Hematopoietic multipotent progenitor cell treated with erythropoietin and hydrocortisone succinate and interleukin-3 and kit ligand, for 17 days (in vitro differentiated cells): ENCODE measurements at regions not wholly inside any gene's neighbourhood (a gene's known extent, or its start where the extent isn't known, plus 50 kb on each side); places are given as distances from the start of the nearest gene placed in this dataset.

Experiments
- DNase-seq: peaks from one replicate; pipeline ENCODE4 v3.0.0-alpha.2; 2015; ENCODE audit warnings: low spot score

- no peak for DNase-seq
Observed at GRCh38 chr4:121226362-121226761, 62.2 kb upstream of the TNIP3 start.

DNA sequence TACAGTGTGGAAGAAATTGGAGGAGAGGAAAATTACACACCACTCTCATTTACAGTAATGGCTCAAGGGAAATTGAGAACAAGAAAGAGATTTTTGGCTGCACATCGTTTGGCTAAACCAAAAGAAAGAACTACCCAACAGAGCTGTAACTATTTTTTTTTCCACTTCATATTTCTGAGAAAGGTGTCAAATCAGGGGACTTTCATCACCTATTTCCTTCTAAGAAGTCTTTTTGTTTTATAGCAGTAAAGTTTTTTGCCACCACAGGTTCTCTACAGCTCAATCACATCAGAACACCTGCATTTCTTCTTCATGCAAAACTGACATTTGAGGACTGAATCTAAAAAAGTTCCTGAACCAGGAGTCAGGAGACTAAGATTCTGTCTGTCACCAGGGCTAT is 57.5 kb upstream of the TNIP3 start:
- DNase-seq, result no peak

DNA sequence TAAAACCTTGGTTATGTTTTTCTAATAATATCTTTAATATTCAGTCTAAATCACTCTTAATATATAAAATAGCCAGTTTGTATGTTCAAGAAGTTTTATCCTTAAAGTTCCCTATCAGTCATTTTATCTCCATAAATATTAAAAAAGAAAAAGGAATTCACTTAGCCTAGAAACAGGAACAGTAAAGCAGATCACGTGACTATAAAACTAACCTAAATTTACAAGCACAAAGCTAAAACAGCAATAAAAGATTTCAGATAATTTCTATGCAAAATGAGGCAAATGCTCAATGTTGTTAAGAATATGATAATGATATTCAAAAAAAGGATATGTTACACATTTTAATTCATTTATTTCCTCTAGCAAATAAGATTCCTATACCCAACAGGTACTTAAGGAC is 57.1 kb upstream of the TNIP3 start:
- no peak for DNase-seq

GRCh38 chr4:121220698-121221097 is 56.6 kb upstream of the TNIP3 start:
- DNase-seq, result no peak

GRCh38 chr4:121219227-121219626 is 55.1 kb upstream of the TNIP3 start:
- DNase-seq, result no peak

DNA sequence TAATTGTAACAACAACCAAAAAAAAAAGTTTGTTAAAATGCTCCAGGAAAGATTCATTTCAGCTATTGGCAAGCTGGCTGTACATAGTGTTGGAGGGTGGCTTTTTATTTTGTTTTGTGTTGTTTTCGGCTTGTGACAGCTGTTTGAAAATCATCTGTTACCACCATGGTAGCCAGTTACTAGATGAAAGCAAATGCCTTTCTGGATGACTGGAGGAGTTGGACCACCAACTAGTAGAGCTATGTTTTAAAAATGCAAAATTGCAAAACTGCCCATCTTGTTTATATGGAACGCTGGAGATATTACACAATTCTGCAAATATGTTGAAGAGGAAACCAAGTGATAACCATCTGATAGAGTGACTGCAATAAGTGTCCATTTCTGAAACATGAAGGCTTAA is 53.2 kb upstream of the TNIP3 start:
- no peak for DNase-seq

DNA sequence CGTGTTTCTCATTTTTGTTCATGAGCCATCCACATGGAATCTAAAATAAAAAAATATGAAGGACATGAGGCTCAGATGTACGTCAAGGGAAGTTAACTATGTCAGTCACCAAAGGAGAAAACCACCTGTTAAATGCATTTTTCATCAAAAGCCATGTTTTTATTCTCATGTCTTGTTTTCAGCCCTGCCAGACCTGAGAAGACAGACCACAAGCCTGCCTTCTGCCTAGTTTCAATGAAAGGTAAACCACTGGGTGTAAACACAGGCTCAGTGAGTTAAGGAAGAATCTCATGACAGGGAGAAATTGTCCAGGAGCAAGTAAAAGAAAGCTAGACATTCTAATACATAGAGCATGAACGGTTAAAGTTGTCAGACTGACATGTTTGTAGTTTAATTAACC is 52.3 kb upstream of the TNIP3 start:
- DNase-seq, result no peak

GRCh38 chr4:121213940-121214339 is 49.8 kb upstream of the TNIP3 start:
- no peak for DNase-seq
